Stimulated activated naive CD4-positive, alpha-beta T cell (primary cell): ENCODE measurements at regions not wholly inside any gene's neighbourhood (a gene's known extent, or its start where the extent isn't known, plus 50 kb on each side); places are given as distances from the start of the nearest gene placed in this dataset.

Experiments
- DNase-seq, 6 experiments: peaks; one replicate each; lab custom pipeline; 2025; lab: John Stamatoyannopoulos, UW

DNA sequence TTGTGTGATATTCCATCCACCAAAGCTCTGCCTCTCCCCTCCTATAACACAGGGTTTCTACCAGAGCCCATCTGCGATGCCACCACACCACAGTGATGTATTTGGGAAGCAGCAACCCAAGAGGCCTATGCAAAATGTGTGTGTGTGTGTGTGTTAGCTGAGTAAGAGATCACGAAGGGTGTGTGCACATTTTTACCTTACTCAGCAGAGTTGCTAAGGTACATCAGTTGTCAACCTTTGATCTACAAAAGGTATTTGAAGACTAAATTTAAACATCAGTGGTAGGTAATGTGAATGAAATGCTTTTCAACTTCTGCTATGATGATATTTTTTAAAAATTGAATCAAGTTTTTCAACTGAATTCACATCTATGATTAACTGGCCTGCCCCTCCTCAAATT is 227.6 kb downstream of the FBXO15 start:
- DNase-seq = no peak

DNA sequence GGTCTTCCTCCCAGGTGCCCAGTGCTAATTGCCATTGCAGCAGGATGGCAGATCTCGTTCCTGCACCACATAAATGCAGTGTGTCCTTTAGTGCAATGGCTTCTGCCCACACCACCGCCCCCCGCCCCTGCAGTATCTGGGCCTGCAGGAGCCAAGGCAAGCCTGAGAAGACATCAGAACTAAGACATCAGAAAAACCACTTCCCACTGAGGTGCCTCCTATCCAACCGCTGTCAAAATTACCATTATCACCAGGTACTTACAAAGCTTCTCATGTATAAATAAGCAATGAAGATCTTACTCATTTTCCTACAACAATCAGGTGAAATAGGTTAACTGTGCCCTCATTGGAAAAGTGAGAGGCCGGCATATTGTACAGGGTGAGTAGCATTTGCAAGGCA is 228.8 kb downstream of the FBXO15 start:
- no peak for DNase-seq

DNA sequence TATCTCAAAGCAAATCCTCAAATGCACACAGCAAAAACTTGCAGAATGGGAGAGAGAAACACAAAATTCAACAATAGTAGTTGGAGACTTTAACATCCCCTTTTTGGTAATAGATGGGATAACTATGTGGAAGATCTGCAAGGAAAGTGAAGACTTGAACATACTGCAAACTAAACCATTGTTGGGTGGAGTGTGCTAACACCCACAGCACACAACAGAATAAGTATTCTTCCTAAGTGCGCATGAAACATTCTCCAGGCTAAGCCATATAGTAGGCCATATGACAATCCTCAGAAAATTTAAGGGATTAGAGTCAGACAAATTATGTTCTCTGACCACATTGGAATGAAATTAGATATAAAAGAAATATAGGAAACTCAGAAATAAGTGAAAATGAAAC is 230.6 kb downstream of the FBXO15 start:
- no peak for DNase-seq

DNA sequence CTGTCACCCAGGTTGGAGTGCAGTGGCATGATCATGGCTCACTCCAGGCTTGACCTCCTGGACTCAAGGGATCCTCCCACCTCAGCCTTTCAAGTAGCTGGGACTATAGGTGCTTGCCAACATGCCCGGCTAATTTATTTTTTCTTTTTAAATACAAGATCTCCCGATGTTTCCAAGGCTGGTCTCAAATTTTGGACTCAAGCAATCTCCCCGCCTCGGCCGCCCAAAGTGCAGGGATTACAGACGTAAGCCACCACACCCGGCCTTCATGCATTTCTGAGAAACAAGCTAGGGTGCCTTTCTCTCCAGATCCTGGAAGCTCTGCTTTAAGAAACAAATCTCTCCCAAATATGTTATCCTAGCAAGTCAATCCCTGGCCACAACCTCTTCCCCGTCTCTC is 234.1 kb downstream of the FBXO15 start:
- no peak for DNase-seq

DNA sequence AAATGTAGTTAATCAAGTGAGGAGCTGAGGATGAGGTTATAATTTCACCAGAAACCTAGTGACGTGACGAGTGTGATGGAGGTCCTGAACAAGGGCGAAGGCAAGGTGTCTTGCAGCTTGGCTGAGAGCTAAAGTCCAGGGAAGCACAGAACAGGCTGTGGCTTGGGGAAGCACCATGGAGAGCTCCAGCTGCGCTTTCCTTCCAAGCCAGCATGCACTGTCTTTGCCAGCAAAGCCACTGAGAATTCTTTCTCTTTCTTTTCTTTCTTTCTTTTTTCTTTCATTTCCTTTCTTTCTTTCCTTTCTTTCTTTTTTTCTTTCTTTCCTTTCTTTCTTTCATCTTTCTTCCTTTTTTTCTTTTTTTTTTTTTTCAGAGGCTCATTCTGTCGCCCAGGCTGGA is 239.3 kb downstream of the FBXO15 start:
- no peak for DNase-seq

DNA sequence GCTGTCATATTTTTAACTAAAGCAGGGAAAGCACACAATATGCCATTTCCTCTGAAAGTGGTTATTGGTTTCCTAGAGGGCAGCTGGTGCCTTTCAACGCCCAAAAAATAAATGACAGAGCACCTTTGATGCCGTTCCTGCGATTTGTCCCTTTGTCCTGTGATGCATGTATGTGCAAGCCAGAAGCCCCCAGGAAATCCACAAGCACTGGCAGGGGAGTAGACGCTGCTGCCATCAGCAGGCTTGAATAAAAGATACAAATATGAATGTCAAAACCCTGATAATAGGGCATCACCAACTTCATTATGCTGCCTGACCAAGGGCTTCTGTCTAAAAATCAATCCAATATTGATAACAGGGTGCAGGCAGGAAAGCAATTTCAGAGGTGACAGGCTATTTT is 246.1 kb downstream of the FBXO15 start:
- no peak for DNase-seq

DNA sequence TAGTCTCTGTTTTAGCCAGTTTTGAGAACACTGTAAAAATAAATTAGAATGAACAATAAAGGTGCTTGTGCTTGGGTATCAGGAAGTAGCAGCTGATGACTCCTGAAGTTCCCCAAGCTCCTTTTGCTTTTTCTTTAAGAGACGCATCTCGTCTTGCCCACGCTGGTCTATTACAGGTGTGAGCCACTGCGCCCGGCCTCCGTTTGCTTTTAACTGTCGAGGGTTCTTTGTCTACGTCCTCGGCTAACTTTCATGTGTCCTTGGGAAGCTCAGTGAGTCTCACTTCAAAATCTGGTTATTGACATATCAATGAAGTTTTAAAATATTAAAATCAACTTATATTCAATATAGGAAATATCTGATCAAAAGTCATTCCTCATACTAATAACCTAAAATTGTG is 246.5 kb downstream of the FBXO15 start:
- no peak for DNase-seq

DNA sequence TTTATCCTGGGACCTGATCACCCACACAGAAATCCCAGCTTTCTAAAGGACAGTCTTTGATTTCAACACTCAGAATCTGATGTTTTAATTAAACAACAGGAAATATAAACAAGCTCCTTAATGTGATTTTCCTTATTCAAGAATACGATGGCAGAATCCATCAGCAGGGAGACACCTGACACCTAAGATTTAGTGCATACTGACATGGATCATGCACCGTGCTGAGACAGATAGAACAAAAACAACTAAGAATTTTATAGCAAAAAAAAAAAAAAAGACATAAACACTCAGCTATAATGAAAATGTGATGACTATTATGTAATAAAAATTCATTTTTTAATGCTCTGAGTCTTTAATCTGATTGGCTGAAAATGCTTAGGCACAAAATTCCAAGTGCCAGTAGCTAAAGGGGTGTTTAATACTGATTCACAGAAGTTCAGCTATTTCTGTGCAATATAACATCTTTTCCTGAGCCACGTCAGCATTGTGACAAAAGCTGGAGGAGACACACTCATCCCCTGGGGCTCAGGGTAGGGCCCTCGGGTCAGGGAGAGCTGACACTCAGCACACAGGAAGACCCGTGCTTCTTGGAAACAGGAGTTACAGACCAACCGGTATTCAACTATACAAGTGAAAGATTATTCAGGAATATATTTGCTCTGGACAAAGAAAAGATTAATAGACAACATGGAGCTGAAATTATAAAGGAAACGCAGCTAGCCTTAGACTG is 247.4 kb downstream of the FBXO15 start:
- no peak for DNase-seq

DNA sequence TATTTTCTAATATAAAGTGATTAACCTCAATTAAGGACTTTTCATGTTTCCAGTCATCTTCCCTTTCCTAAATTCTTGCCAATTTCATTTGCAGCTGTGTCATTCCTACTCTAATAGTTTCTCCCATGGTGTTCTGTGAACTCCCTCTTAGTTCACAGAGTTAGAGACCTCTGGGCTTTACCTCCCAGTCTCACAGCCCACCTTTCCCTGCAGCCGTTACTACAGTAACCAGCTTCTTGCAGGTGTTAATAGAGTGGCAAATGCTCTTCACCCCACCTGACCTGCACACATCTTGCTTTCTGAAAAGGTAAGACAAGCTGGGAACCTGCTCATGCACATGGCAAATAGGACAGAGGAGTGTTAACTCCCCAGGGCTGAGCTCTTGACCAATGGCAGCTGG is 250.1 kb downstream of the FBXO15 start:
- no peak for DNase-seq

DNA sequence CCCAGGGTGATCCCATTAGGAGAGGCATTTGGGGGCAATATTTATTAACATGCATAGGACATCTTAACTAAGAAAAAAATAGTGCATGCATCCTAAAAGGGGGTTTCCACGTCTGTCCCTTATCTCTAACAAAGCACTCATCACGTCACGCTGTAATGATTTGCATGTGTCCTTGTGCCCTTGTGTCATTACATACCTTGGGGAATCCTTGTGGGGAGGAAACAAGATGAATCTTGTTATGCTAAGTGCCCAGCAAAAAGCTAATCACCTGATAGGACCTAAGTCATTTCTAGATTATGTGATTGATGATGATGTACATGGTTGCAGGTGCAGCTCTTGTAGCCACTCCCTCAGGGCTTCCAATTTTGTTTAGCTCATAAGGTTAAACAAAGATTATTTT is 250.9 kb downstream of the FBXO15 start:
- no peak for DNase-seq

DNA sequence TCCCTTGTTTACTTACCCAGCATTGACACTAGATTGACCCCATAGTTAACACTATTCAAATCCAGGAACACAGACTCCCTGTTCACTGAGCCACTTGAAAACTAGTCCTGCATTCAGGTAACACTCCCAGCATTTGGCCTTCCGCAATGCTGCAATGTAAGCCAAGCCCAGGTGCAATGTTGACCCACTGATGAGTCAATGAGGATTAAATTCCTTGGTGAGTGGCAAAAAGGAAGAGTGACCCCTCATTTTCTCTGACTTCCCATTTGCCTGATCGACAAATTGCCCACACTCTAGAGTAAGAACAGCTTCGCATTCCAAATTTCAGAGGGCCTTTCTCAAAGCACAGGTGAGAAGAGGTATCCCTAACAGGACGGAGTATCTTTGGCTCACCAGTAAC is 251.9 kb downstream of the FBXO15 start:
- no peak for DNase-seq

DNA sequence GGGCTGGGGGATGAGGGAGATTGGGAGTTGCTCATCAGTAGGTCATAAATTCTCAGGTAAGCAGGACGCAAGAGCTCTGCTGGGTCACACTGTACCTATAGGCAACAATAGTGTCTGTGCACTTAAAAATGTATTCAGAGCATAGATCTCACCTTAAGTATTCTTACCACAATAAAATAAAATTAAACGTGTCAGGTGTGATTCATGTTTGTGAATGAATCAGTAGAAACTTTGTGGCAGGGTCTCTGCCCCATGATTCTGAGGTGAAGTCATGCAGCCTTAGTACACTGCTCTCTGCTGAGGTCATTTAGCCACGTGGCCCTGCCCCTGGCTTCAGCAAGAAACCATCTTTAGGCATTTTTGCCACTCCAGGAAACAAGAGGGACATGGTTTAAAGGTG is 253.8 kb downstream of the FBXO15 start:
- DNase-seq = no peak

DNA sequence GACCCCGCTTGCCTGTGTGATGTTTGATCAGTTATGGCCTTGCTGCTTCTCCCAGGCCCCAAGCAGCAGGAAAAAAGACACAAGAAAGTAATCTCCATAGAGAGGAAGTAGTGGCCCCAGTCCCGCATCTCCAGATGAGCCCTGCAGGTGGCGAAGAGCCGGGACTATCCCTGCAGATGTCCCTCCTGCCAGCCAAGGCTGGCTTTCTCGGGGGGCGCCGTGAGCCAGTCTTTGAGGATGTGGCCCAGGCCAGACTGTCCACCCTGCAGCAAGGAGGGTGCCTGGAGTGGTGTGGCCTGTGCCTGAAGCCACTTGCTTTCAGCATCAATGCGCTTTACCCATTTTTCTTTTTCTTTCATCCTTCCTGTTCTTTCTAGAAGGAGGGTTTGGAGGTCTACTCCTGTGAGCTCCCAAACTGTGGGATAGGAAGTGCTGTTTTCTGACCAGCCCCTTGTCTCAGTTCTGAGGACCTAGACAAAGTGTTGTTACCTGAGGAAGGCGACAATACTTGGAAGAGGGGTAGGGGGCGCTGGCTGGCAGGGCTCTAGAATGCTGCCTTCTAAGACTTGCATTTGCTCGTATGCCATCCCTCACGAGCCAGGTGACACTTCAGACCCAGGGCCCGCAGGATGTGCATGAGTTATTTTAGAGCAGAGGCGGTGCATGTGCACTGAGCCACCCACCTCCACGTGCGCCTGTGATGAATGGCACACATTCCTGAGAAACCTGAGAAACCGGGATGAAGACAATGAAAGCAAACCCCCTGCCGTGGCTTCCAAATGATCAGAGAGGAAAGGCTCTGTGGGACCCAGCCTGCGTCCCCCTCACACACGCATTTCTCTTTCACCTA is 255.8 kb downstream of the FBXO15 start:
- DNase-seq = no peak

DNA sequence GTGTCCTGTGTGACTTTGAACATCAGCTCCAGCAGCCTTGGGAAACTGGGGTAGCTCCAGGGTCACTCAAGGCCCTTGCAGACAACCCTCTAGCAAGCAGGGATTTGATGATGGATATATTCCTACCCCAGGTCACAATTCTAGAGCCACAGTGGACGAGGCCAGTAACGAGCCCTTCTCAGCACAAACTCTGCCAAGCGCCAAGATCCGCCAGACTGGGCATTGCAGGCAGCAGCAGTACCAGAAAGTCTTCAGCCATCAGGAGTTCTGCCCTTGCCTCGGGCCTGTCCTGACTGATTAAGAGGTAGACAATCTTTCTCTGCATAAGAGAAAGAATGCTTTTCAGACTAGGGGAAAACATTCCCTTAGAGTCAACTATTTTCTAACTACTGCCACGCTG is 259.1 kb downstream of the FBXO15 start:
- DNase-seq = no peak

DNA sequence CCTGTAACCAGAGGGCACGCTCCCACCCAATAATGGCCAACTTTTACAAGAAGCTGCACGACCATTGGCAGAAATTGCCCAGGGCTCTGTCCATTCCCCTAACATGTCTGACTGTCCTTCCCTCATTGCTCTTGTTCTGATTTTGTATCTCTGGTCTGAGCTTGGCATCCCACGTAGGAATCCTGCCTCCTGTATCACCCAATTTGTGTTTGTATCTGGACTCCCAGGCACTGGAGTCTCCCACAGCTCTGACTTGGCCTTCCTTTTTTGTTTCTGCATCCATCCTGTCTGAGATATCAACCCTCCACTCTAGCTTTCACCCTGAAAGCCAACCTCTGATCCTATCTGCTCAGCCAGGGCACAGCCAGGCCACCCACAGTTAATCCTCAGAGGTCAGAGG is 259.8 kb downstream of the FBXO15 start:
- DNase-seq = no peak

DNA sequence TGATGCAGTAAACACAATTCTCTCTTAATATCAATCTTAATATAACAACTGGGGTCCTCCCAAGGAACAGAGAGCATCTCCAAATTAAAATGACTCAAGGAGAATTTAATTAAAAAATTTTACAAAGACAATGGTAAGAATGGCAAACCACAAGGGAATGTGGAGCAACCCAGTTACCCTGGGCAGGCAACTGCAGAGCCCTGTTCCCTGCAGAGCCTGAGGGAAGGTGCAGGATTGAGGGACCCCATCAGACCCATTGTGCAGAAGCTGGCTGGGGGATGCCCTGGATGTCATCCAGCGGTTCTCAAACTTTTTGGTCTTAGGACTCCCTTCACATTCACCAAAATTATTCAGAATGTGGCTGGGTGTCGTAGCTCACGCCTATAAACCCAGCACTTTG is 262.8 kb downstream of the FBXO15 start:
- DNase-seq = no peak

DNA sequence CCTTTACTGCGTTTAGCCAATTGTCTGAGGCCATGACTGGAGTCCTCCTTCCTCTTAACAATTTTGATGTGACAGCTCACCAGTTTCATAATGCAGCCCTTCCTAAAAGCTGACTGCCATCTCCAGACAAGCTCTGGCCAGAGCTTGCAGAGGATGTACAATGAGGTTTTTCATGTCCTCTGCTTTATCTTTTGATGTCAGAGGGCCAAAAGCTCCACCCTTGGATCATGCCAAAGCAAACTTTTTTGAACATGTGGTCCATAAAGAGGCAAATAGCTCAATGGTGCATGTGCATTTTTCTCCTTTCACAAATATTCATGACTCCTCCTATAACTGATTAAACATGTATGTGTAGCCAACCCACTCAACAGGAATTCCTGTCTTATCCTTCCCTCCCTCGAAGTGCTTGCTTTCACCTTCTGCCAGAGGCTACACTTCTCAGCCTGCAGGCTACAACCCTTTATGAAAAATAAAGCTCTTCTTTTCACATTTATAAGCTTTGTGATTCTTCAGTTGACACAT is 266.2 kb downstream of the FBXO15 start:
- DNase-seq = no peak

DNA sequence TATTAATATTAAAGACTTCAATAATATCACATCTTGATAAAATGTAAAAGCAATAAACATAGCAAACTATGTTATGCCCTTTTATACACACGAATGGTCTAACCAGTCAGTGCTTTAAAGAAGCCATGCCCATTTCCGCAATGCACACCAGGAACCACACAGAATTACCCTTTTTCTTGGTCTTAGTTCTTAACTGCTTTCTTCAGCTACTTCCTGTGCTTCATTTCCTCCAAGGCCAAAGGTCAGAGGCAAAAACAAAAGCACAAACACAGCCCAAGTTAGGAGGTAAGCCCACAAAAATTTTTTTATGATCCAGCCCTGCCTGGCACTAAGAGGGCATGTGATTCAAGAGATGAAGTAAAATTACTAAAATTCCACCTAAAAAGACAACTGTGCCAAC is 267.2 kb downstream of the FBXO15 start:
- no peak for DNase-seq

DNA sequence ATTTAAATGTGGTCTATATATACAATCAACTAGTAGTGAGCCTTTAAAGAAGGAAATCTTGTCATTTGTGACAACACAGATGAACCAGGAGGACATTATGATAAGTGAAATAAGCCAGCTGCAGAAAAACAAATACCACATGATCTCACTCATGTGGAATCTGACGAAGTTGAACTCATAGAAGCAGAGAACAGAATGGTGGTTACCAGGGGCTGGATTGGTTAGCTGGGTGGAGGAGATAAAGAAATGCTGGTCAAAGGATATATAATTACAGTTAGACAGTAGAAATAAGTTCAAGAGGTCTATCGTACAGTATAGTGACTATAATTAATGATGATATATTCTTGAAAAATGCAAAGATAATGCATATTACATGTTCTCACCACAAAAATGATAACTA is 267.9 kb downstream of the FBXO15 start:
- DNase-seq = no peak

DNA sequence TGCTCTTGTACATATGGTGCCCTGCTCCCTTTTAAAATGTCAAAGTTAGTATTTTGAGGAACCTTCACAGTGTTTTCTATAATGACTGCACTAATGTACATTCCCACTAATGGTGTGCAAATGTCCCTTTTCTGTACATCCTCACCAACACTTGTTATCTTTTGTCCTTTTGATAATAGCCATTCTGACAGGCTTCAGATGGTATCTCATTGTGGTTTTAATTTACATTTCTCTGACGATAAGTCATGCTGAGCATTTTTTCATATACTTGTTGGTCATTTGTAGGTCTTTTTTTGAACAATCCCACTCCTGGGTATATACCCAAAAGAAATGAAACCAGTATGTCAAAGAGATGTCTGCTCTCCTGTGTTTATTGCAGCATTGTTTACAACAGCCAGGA is 268.3 kb downstream of the FBXO15 start:
- no peak for DNase-seq

DNA sequence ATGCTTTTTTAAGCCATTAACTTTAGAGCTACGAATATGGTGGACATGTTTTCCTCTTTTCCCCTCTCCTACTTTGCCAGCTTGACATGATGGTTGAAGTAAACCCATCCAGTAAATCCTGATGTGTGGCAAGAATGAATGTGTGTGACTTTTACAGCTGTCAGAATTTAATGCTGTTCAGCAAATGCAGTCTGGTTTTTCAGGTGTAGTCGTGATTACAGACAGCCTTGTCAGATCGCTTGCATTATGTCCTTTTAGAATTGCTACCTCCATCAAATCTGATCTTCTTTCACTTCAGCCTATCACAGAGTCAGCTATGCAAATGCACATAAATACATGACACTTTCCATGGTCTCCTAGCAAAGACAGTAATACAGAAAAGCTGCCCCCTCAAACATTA is 278.5 kb downstream of the FBXO15 start:
- DNase-seq = no peak

DNA sequence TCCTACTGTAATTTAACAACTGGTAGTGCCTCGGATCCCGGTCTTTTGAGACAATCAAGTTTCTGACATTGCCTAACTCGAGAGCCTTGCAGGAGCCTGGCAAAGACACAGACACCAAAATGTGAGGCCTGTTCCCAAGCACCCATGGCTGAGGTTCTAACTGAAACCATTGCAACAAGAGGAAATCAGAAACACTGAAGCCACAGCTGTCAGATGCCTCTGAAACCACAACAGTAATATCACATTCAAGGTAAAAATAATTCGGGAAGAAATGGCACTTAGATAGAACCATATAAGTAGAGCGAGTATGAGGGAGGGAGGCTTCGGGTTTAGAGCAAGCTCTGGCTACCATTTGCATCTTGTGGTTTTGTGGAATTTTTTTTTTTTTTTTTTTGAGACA is 285.9 kb downstream of the FBXO15 start:
- no peak for DNase-seq

DNA sequence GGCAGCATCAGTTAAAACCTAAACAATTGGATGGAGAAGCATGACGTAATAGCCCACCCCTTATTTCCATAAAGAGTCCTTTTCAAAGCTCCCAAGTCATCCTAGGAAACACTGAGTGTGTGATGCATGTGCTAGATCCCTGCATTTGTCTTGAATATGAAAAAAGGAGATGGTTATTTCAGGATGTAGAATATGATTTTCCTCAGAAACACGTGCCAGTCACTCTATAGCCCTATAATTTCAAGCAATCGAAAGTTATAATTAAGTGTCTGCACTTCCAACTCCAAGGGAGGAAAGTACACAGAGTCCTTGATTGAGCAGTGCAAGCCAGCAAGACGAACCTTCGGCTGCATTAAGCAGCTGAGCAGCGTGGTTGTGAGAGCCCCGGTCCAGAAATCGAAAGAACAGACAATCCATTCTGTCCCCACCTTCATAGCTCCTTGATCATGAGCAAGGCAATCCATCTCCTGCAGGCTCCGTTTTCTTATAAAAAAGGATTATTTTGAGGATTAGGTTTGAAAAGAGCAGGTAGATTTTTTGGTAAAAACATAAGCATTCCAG is 287.7 kb downstream of the FBXO15 start:
- no peak for DNase-seq
